Lower leg skin (tissue), 4 donors: ENCODE measurements at regions not wholly inside any gene's neighbourhood (a gene's known extent, or its start where the extent isn't known, plus 50 kb on each side); places are given as distances from the start of the nearest gene placed in this dataset.

Experiments
- DNase-seq, 2 donors: peaks; one replicate each; pipeline ENCODE4 v3.0.0-alpha.2; 2019; ENCODE audit warnings: low spot score in 2 of 2
- H3K4me3 ChIP-seq: fragments of 200-600 bp; sonication (generic); 2 replicates; pipeline ENCODE4 v1.5.1; 2017; ENCODE audit warnings: mild to moderate bottlenecking, low read depth; ENCODE audit not compliant: poor library complexity, severe bottlenecking
- POLR2A ChIP-seq, 2 donors: fragments of 450-650 bp; IDR thresholded peaks; one replicate each; pipeline ENCODE4 v1.6.1; 2016 to 2017; ENCODE audit warnings: antibody characterized with exemption in 2 of 2, mild to moderate bottlenecking in 1 of 2, moderate library complexity in 1 of 2
- WGBS, 2 donors: methylation state at CpG; one replicate each; pipeline ENCODE4 v1.1.5; 2018; 5-methylcytosine and 5-hydroxymethylcytosine counted together
- intact Hi-C: fragments of 100-400 bp; cut with DNase I; formaldehyde crosslinking; loops from one replicate; pipeline ENCODE4 v1.15.0; 2023; ENCODE audit warnings: low total_unique reads
- TF ChIP-seq, protein P1 (sequence below), 3 donors: fragments of 450-650 bp; IDR thresholded peaks; one replicate each; pipeline ENCODE4 v1.5.1; 2016; ENCODE audit warnings: antibody characterized with exemption in 3 of 3, mild to moderate bottlenecking in 3 of 3, moderate library complexity in 2 of 3

DNA sequence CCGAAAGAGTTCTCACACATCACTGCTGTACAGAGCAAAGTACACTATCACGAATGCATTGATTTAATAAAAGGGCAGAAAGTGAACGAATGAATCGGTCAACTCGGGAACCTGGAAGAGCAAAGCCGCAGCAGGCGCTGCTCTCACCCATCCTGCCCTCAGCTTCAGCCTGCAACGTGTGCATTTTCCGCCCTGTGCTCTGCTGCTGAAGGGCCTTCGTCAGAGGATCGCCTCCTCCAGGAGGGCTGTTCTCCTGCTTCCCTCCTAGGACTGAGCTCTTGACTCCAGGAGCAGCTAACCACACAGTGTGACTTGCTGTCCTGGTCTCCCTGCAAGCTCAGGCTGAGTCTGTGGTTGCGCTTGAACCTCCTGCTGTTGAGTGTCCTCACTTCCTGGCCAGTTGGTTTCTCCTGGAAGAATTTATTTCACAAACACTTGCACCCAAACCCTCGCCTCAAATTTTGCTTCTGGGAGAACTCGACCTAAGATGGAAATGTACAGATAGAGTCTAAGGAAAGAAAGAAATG is 473.0 kb upstream of the KLF6 start:
- DNase-seq, result no peak
- WGBS, 2 donors, result 89 to 97% methylated on average over 14 of the region's 14 CpGs
- TF ChIP-seq, protein P1, sequence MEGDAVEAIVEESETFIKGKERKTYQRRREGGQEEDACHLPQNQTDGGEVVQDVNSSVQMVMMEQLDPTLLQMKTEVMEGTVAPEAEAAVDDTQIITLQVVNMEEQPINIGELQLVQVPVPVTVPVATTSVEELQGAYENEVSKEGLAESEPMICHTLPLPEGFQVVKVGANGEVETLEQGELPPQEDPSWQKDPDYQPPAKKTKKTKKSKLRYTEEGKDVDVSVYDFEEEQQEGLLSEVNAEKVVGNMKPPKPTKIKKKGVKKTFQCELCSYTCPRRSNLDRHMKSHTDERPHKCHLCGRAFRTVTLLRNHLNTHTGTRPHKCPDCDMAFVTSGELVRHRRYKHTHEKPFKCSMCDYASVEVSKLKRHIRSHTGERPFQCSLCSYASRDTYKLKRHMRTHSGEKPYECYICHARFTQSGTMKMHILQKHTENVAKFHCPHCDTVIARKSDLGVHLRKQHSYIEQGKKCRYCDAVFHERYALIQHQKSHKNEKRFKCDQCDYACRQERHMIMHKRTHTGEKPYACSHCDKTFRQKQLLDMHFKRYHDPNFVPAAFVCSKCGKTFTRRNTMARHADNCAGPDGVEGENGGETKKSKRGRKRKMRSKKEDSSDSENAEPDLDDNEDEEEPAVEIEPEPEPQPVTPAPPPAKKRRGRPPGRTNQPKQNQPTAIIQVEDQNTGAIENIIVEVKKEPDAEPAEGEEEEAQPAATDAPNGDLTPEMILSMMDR (IDR thresholded peaks at IDR 0.05), result no peak
- TF ChIP-seq POLR2A (IDR thresholded peaks at IDR 0.05), result no peak
- intact Hi-C loops, result no loop called here
- no peak overlapping the region for H3K4me3 ChIP-seq

DNA sequence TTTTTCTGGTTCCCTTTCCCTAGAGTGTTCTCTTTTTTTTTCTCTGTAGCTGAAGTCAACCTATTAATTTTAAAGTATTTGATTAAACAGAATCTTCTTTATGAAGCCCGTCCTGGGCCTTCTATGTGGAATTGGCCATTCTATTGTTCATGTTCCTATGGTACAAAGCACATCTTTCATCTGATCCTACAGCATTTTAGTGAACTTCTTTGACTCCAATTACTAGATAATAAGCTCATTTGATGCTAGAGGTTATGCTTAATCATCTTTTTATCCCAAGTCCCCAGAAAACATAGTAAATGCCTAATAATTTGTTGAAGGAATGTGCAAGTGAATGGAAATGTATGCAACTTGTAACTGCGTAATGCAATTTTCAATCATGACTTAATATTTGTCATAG is 472.0 kb upstream of the KLF6 start:
- intact Hi-C loops, result no loop called here
- no peak for DNase-seq
- WGBS, 2 donors, result 94 to 98% methylated on average over 2 of the region's 2 CpGs
- TF ChIP-seq, protein P1 (IDR thresholded peaks at IDR 0.05), result no peak
- TF ChIP-seq POLR2A (IDR thresholded peaks at IDR 0.05), result no peak
- no peak overlapping the region for H3K4me3 ChIP-seq

DNA sequence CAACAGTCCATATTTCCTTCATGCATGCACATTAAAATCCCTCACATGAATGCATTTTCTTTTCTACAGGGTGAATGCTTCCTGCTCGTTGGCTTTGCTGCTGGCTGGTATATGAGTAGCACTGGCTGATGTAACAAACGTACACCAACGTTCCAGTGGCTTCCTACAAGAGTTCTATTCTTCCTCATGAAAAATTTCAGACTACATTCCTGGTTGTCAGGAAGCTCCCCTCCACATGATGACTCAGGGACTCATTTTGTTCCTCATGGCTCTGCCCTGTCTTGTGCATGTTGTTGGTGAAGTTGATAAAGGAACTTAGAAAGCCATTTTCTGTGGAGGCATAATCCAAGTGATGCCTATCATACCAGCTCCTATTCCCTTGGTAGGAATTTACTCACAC is 470.7 kb upstream of the KLF6 start:
- intact Hi-C loops, result no loop called here
- TF ChIP-seq, protein P1 (IDR thresholded peaks at IDR 0.05), result no peak
- no peak for TF ChIP-seq POLR2A (IDR thresholded peaks at IDR 0.05)
- DNase-seq, result no peak
- 82 to 92% methylated on average over 3 of the region's 3 CpGs for WGBS, 2 donors
- no peak overlapping the region for H3K4me3 ChIP-seq

DNA sequence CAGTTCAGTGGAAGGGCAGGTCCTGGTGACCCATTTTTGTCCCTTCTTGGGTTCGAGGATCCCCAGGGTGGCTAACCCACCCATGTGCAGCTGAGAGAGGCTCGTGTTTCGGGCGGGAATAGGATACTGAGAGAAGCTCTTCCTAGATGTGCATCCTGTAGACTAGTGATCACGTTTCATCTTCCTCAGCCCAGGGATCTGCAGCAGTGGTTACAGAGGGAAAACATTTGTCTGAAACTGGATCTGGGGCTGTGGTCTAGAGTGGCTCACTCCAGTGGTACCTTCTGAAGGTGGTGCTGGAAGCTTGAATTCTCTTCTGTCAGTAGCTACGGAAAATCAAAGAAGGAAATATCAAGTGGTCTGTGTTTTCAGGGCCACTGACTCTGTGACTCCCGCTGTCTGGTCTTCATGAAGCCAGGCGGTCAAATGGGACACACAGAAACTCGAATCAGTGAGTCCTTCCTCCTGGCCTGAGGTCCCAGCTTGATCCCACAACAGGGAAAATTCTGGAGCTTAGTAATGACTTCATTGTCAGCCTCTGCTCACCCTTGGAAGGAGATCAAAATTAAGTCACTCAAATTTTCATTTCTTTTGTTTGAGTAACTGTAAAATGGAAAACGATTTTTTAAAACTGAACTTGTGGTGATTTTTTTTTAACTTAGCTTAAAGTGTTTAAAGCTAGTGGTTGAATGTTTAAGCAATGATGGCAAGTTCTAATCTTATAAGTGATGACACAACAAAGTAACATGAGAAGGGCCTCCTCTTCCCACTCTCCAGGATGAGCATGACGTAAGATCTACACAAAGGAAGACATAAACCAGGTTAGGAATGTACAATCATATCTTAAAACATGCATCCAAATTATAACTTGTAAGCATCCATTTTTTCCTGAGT is 469.3 kb upstream of the KLF6 start:
- intact Hi-C loops, result no loop called here
- no peak for DNase-seq
- 82 to 85% methylated on average over 11 of the region's 11 CpGs for WGBS, 2 donors
- TF ChIP-seq, protein P1 (IDR thresholded peaks at IDR 0.05), result no peak
- no peak for TF ChIP-seq POLR2A (IDR thresholded peaks at IDR 0.05)
- no peak overlapping the region for H3K4me3 ChIP-seq

DNA sequence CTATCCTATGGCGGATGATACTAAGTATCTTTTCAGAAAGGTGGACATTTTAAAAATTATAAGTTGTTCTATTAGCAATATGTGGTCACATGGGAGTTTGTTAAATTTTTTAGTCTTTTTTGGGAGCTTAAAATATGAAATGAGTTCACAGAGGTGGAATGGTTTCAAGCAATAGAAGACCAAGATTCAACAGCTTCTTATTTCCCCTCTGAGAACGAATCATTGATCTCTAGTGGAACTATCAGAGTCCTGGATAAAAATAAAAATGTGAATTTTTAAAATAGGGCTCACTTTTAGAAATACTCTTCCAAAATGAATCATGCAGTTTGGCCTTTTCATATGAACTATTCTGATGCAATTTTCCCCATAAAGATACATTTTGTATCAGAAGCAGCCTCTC is 467.7 kb upstream of the KLF6 start:
- H3K4me3 ChIP-seq, result no peak overlapping the region
- TF ChIP-seq, protein P1 (IDR thresholded peaks at IDR 0.05), result no peak
- TF ChIP-seq POLR2A (IDR thresholded peaks at IDR 0.05), result no peak
- 91 to 92% methylated on average over 2 of the region's 2 CpGs for WGBS, 2 donors
- intact Hi-C loops, result no loop called here
- DNase-seq, result no peak
